K562 (cell line): ENCODE measurements at regions not wholly inside any gene's neighbourhood (a gene's known extent, or its start where the extent isn't known, plus 50 kb on each side); places are given as distances from the start of the nearest gene placed in this dataset.

Experiments
- ATAC-seq: fragments of 200-7000 bp; cut with Tn5 transposase; 3 replicates; pipeline ENCODE4 v1.9.1; 2020; ENCODE audit warnings: moderate library complexity
- BruUV-seq: library from RNA; stranded (reverse); fragments of 400-500 nt; replicated peaks from 2 replicates; lab custom pipeline; 2021; lab: Mats Ljungman, UMichigan
- CTCF ChIA-PET: fragments of 300-600 bp; formaldehyde crosslinking; extraction: SDS; loops from one replicate; lab custom pipeline; 2021; ENCODE audit warnings: low intra/inter-chr PET ratio; lab: Yijun Ruan, JAX
- POLR2A ChIA-PET: fragments of 300-600, 350-650 bp; sonication (Branson Sonifier 250); formaldehyde crosslinking; extraction: SDS; loops from one replicate; lab custom pipeline; 2021; ENCODE audit warnings: antibody characterized with exemption, inconsistent platforms; lab: Yijun Ruan, JAX
- DNase-seq, 4 experiments: peaks; one replicate each; pipeline versions ENCODE4 v3.0.0 to v3.0.0-alpha.2; 2011 to 2018; ENCODE audit warnings: low spot score in 3 of 4, mixed read lengths in 3 of 4; ENCODE audit errors: extremely low read depth in 1 of 4
- FAIRE-seq: peaks from 2 replicates; lab custom pipeline; 2011; peaks lifted over from hg19 to GRCh38; lab: Jason Lieb, UNC
- H2AFZ ChIP-seq: 2 replicates; pipeline ENCODE4 v1.6.0; 2011; ENCODE audit warnings: low read depth, low read length, control low read depth, inconsistent platforms
- H3K27ac ChIP-seq: fragments of 200-600 bp; 3 replicates; pipeline ENCODE4 v1.8.0; 2011; ENCODE audit warnings: low read depth, mild to moderate bottlenecking, control low read depth, inconsistent platforms, low read length, moderate library complexity, mixed read lengths; ENCODE audit errors: extremely low read depth
- H3K27me3 ChIP-seq, 2 experiments: fragments of 300-600 bp in 1 of 2; 2 replicates in 1 of 2; 3 replicates in 1 of 2; pipeline versions ENCODE4 v1.6.0 to v1.8.0; 2011; ENCODE audit warnings: inconsistent platforms in 2 of 2, low read length in 2 of 2, mild to moderate bottlenecking in 1 of 2, mixed read lengths in 1 of 2, moderate library complexity in 1 of 2; ENCODE audit not compliant: control insufficient read depth in 2 of 2, insufficient read depth in 2 of 2
- H3K36me3 ChIP-seq: fragments of 300-600 bp; 3 replicates; pipeline ENCODE4 v1.8.0; 2011; ENCODE audit warnings: mild to moderate bottlenecking, low read length, inconsistent platforms; ENCODE audit not compliant: control insufficient read depth, insufficient read depth
- H3K4me1 ChIP-seq, 2 experiments: fragments of 200-600 bp in 1 of 2; replicated peaks in 1 of 2; 2 replicates in 1 of 2; 3 replicates in 1 of 2; pipeline versions ENCODE4 v1.5.1 to v1.8.0; 2011; ENCODE audit warnings: inconsistent platforms in 2 of 2, low read length in 2 of 2, mild to moderate bottlenecking in 1 of 2, mixed read lengths in 1 of 2, moderate library complexity in 1 of 2; ENCODE audit not compliant: control insufficient read depth in 2 of 2, insufficient read depth in 2 of 2
- H3K4me2 ChIP-seq: 2 replicates; pipeline ENCODE4 v1.6.1; 2011; ENCODE audit warnings: low read length, control low read depth, inconsistent platforms, mixed read lengths; ENCODE audit not compliant: insufficient read depth
- H3K4me3 ChIP-seq: fragments of 200-600 bp; sonication (generic), shearing (Covaris generic); 2 replicates; pipeline ENCODE4 v1.5.1; 2016; ENCODE audit warnings: control low read depth, inconsistent platforms
- H3K79me2 ChIP-seq: fragments of 200-600 bp; 3 replicates; pipeline ENCODE4 v1.8.0; 2011; ENCODE audit warnings: low read length, inconsistent platforms; ENCODE audit not compliant: control insufficient read depth, insufficient read depth
- H3K9ac ChIP-seq, 2 experiments: 2 replicates each; pipeline versions ENCODE4 v1.6.0 to v1.6.1; 2011; ENCODE audit warnings: low read depth in 2 of 2, low read length in 2 of 2, control low read depth in 1 of 2, inconsistent platforms in 1 of 2, mild to moderate bottlenecking in 1 of 2, mixed read lengths in 1 of 2; ENCODE audit not compliant: insufficient read depth in 1 of 2
- H3K9me1 ChIP-seq: one replicate; pipeline ENCODE4 v1.6.0; 2011; ENCODE audit warnings: inconsistent platforms, mild to moderate bottlenecking, low read length, moderate library complexity; ENCODE audit not compliant: control insufficient read depth, insufficient read depth
- H3K9me3 ChIP-seq: replicated peaks from 2 replicates; pipeline ENCODE4 v1.5.1; 2011; ENCODE audit warnings: low read depth, low read length, inconsistent platforms; ENCODE audit not compliant: control insufficient read depth, insufficient read depth
- H4K20me1 ChIP-seq: replicated peaks from 2 replicates; pipeline ENCODE4 v1.6.1; 2011; ENCODE audit warnings: low read length, inconsistent platforms, mixed read lengths; ENCODE audit not compliant: control insufficient read depth, insufficient read depth
- E2F6 ChIP-seq, 2 experiments: IDR thresholded peaks; 2 replicates each; pipeline ENCODE4 v1.6.1; 2011; ENCODE audit warnings: borderline replicate concordance in 1 of 2, control low read depth in 1 of 2, low read depth in 1 of 2, low read length in 1 of 2, mild to moderate bottlenecking in 1 of 2, mixed read lengths in 1 of 2, moderate library complexity in 1 of 2; ENCODE audit not compliant: insufficient read depth in 1 of 2, insufficient read length in 1 of 2, poor library complexity in 1 of 2, severe bottlenecking in 1 of 2; ENCODE audit errors: extremely low read depth in 1 of 2
- GTF2F1 ChIP-seq: IDR thresholded peaks from 2 replicates; pipeline ENCODE4 v1.6.1; 2011; ENCODE audit warnings: low read depth, low read length, improper control_type of control experiment
- ID3 ChIP-seq, 2 experiments: fragments of 250-450 bp in 1 of 2; fragments of 450-650 bp in 1 of 2; sonication (Bioruptor Pico) in 1 of 2; IDR thresholded peaks; 2 replicates each; pipeline versions ENCODE4 v1.6.1 to v1.8.0; 2016 to 2021; ENCODE audit warnings: mild to moderate bottlenecking in 2 of 2, moderate library complexity in 2 of 2, missing compliant biosample characterization in 1 of 2, missing genetic modification characterization in 1 of 2
- MTA1 ChIP-seq: fragments of 450-650 bp; IDR thresholded peaks from 2 replicates; pipeline ENCODE4 v1.6.1; 2017; ENCODE audit warnings: borderline replicate concordance
- ZNF232 ChIP-seq: sonication (generic); formaldehyde crosslinking; IDR thresholded peaks from 2 replicates; pipeline ENCODE4 v1.8.0; 2022; ENCODE audit warnings: mild to moderate bottlenecking, missing genetic modification reagents
- ZNF408 ChIP-seq: fragments of 250-450 bp; sonication (Bioruptor Pico); IDR thresholded peaks from 2 replicates; pipeline ENCODE4 v1.4.0; 2020; ENCODE audit warnings: low read depth, mild to moderate bottlenecking, moderate library complexity
- ZNF695 ChIP-seq: fragments of 450-650 bp; formaldehyde crosslinking; IDR thresholded peaks from 2 replicates; pipeline ENCODE4 v1.4.0; 2020; ENCODE audit warnings: mild to moderate bottlenecking, moderate library complexity
- WGBS: fragments of 100-300 bp; shearing (Covaris generic); methylation state at CpG from one replicate; pipeline ENCODE4 v1.1.6; 2016; ENCODE audit warnings: low coverage, mixed read lengths; ENCODE audit not compliant: insufficient coverage; ENCODE audit errors: missing lambda C conversion rate; 5-methylcytosine and 5-hydroxymethylcytosine counted together
- in situ Hi-C: fragments of 300-500 bp; cut with MboI; formaldehyde crosslinking; loops from 4 replicates; pipeline ENCODE4 v1.15.0; 2018; ENCODE audit warnings: inconsistent platforms, mixed read lengths
- intact Hi-C: fragments of 100-400 bp; cut with micrococcal nuclease; formaldehyde crosslinking; loops from 2 replicates; pipeline ENCODE4 v1.14.2; 2022

- Histone ChIP-seq H3K36me3 (no peaks in the 10 kb centered on the region), H3K4me3 (no peak overlapping the region), H3K4me2 (no peak overlapping the region), H3K9ac (no peak overlapping the region), H3K27ac (no peak overlapping the region), H3K79me2 (no peaks in the 10 kb centered on the region), H4K20me1 (no peaks in the 10 kb centered on the region), H3K4me1 (no peaks in the 10 kb centered on the region), H3K9me1 (no peaks in the 10 kb centered on the region), H3K9me3 (no peaks in the 10 kb centered on the region), H2AFZ (no peak overlapping the region), H3K27me3 (no peaks in the 10 kb centered on the region; a peak in 1 of 5 replicates)
- no TSS peak for BruUV-seq
- DNase-seq (no peak), FAIRE-seq (no peak), ATAC-seq (no peak)
- CTCF ChIA-PET = no interaction called here
- TF ChIP-seq ZNF232 (CRISPR knock-in tag) (no peak), ZNF408 (CRISPR knock-in tag) (no peak), GTF2F1 (no peak), ID3 (CRISPR knock-in tag; IDR thresholded peaks at IDR 0.05) (no peak), ID3 (tag; IDR thresholded peaks at IDR 0.05) (no peak), MTA1 (no peak), E2F6 (IDR thresholded peaks at IDR 0.05; ENCODE audit: borderline replicate concordance in 1 of 2, extremely low read depth in 1 of 2, insufficient read depth in 1 of 2, insufficient read length in 1 of 2, low read depth in 1 of 2, low read length in 1 of 2, poor library complexity in 1 of 2, severe bottlenecking in 1 of 2) (no peak), ZNF695 (CRISPR knock-in tag) (no peak)
- WGBS = 8% methylated on average over 1 of the region's 1 CpG
- intact Hi-C loops (no loop called here), in situ Hi-C loops (no loop called here)
- POLR2A ChIA-PET = no interaction called here
Measured at GRCh38 chr17:72380737-72381136, 259.9 kb downstream of the SOX9 start.
